H1 (cell line): ENCODE measurements at regions not wholly inside any gene's neighbourhood (a gene's known extent, or its start where the extent isn't known, plus 50 kb on each side); places are given as distances from the start of the nearest gene placed in this dataset.

ENCODE experiments used
- CTCF ChIA-PET: fragments of 300-600 bp; sonication (Branson Sonifier 250); formaldehyde crosslinking; loops from one replicate; lab custom pipeline; 2021; ENCODE audit not compliant: partially characterized antibody; lab: Charles Lee
- POLR2A ChIA-PET: fragments of 300-600 bp; sonication (Branson Sonifier 250); formaldehyde crosslinking; loops from one replicate; lab custom pipeline; 2021; ENCODE audit warnings: inconsistent platforms; ENCODE audit not compliant: partially characterized antibody; lab: Charles Lee
- DNase-seq, 2 experiments: peaks; one replicate each; pipeline versions ENCODE4 v3.0.0 to v3.0.0-alpha.2; 2010 to 2022; ENCODE audit warnings: low spot score in 2 of 2, low read depth in 1 of 2, mixed read lengths in 1 of 2
- FAIRE-seq: peaks from 2 replicates; lab custom pipeline; 2011; peaks lifted over from hg19 to GRCh38; lab: Jason Lieb, UNC
- H2AFZ ChIP-seq: 2 replicates; pipeline ENCODE4 v1.8.1; 2012; ENCODE audit warnings: low read length, inconsistent platforms
- H2AK5ac ChIP-seq: 2 replicates; pipeline ENCODE4 v1.6.1; 2013; ENCODE audit warnings: low read depth, low read length
- H2BK120ac ChIP-seq: replicated peaks from 2 replicates; pipeline ENCODE3; 2013; ENCODE audit warnings: low read depth, low read length, inconsistent platforms
- H2BK12ac ChIP-seq: 2 replicates; pipeline ENCODE4 v1.6.1; 2013; ENCODE audit warnings: low read depth, low read length
- H2BK15ac ChIP-seq: 2 replicates; pipeline ENCODE4 v1.6.1; 2013; ENCODE audit warnings: low read length
- H2BK20ac ChIP-seq: 2 replicates; pipeline ENCODE4 v1.6.1; 2013; ENCODE audit warnings: low read length
- H2BK5ac ChIP-seq: 2 replicates; pipeline ENCODE4 v1.6.1; 2013; ENCODE audit warnings: low read depth, low read length
- H3K14ac ChIP-seq: 2 replicates; pipeline ENCODE4 v1.6.1; 2013; ENCODE audit warnings: inconsistent platforms; ENCODE audit not compliant: insufficient read length
- H3K18ac ChIP-seq: 2 replicates; pipeline ENCODE4 v1.6.1; 2013; ENCODE audit warnings: low read length; ENCODE audit errors: extremely low read depth
- H3K23ac ChIP-seq: 2 replicates; pipeline ENCODE4 v1.6.1; 2013; ENCODE audit warnings: inconsistent platforms; ENCODE audit not compliant: insufficient read length
- H3K23me2 ChIP-seq: 2 replicates; pipeline ENCODE4 v1.6.1; 2013; ENCODE audit warnings: low read depth, low read length
- H3K27ac ChIP-seq: 2 replicates; pipeline ENCODE4 v1.6.1; 2011; ENCODE audit warnings: low read depth, low read length, inconsistent platforms
- H3K27me3 ChIP-seq, 4 experiments: replicated peaks in 1 of 4; 1 replicate in 1 of 4; 2 replicates in 3 of 4; pipeline versions ENCODE4 v1.6.1 to v1.8.1; 2011 to 2013; ENCODE audit warnings: low read length in 3 of 4, mild to moderate bottlenecking in 3 of 4, inconsistent platforms in 2 of 4, mixed read lengths in 2 of 4, moderate library complexity in 1 of 4; ENCODE audit not compliant: control insufficient read depth in 3 of 4, insufficient read depth in 3 of 4; ENCODE audit errors: extremely low read depth in 1 of 4
- H3K36me3 ChIP-seq, 4 experiments: 2 replicates each; pipeline versions ENCODE4 v1.6.1 to v1.8.1; 2011 to 2013; ENCODE audit warnings: mild to moderate bottlenecking in 4 of 4, low read length in 3 of 4, moderate library complexity in 2 of 4, control low read depth in 1 of 4, inconsistent platforms in 1 of 4; ENCODE audit not compliant: insufficient read depth in 4 of 4, control insufficient read depth in 2 of 4
- H3K4ac ChIP-seq: replicated peaks from 2 replicates; pipeline ENCODE3; 2013; ENCODE audit warnings: low read length, low read depth, mixed read lengths, inconsistent platforms; ENCODE audit not compliant: insufficient read length
- H3K4me1 ChIP-seq, 4 experiments: replicated peaks in 1 of 4; 1 replicate in 1 of 4; 2 replicates in 3 of 4; pipeline versions ENCODE4 v1.6.1 to v1.8.1; 2011 to 2013; ENCODE audit warnings: low read length in 3 of 4, inconsistent platforms in 2 of 4, mixed read lengths in 1 of 4; ENCODE audit not compliant: insufficient read depth in 4 of 4, control insufficient read depth in 3 of 4
- H3K4me2 ChIP-seq, 2 experiments: 2 replicates each; pipeline versions ENCODE4 v1.6.1 to v1.8.1; 2011 to 2013; ENCODE audit warnings: low read depth in 2 of 2, low read length in 2 of 2, control low read depth in 1 of 2, inconsistent platforms in 1 of 2, mild to moderate bottlenecking in 1 of 2; ENCODE audit not compliant: insufficient read depth in 1 of 2
- H3K4me3 ChIP-seq, 4 experiments: fragments of 200-600, 300-600 bp in 1 of 4; sonication (generic), shearing (Covaris generic), sonication (Bioruptor Twin) in 1 of 4; 2 replicates each; pipeline versions ENCODE4 v1.5.1 to v1.8.1; 2011 to 2016; ENCODE audit warnings: low read length in 4 of 4, low read depth in 3 of 4, control low read depth in 2 of 4, inconsistent platforms in 2 of 4, mild to moderate bottlenecking in 2 of 4, mixed read lengths in 1 of 4, moderate library complexity in 1 of 4; ENCODE audit not compliant: insufficient read depth in 2 of 4; ENCODE audit errors: extremely low read depth in 1 of 4
- H3K56ac ChIP-seq: replicated peaks from 2 replicates; pipeline ENCODE3; 2013; ENCODE audit warnings: low read depth, mild to moderate bottlenecking, mixed read lengths, low read length, inconsistent platforms; ENCODE audit not compliant: insufficient read length
- H3K79me1 ChIP-seq: 2 replicates; pipeline ENCODE4 v1.6.1; 2013; ENCODE audit warnings: low read depth, low read length, control low read depth
- H3K79me2 ChIP-seq, 2 experiments: 2 replicates each; pipeline versions ENCODE4 v1.6.1 to v1.8.1; 2012 to 2013; ENCODE audit warnings: low read length in 2 of 2, mild to moderate bottlenecking in 2 of 2, inconsistent platforms in 1 of 2; ENCODE audit not compliant: insufficient read depth in 2 of 2, control insufficient read depth in 1 of 2
- H3K9ac ChIP-seq, 4 experiments: replicated peaks in 1 of 4; 1 replicate in 1 of 4; 2 replicates in 3 of 4; pipeline versions ENCODE4 v1.6.1 to v1.8.1; 2011 to 2013; ENCODE audit warnings: low read depth in 3 of 4, low read length in 3 of 4, control low read depth in 2 of 4, mild to moderate bottlenecking in 2 of 4, moderate library complexity in 2 of 4, inconsistent platforms in 1 of 4; ENCODE audit errors: extremely low read depth in 1 of 4
- H3K9me3 ChIP-seq, 2 experiments: 2 replicates each; pipeline versions ENCODE4 v1.6.1 to v1.8.1; 2012 to 2013; ENCODE audit warnings: mild to moderate bottlenecking in 2 of 2, moderate library complexity in 2 of 2, control low read depth in 1 of 2, inconsistent platforms in 1 of 2, low read depth in 1 of 2, low read length in 1 of 2, mixed read lengths in 1 of 2; ENCODE audit not compliant: insufficient read depth in 2 of 2
- H4K20me1 ChIP-seq, 2 experiments: replicated peaks in 1 of 2; 2 replicates each; pipeline versions ENCODE3 to v1.8.1; 2011 to 2013; ENCODE audit warnings: inconsistent platforms in 2 of 2, low read length in 2 of 2, mild to moderate bottlenecking in 1 of 2; ENCODE audit not compliant: insufficient read depth in 2 of 2, control insufficient read depth in 1 of 2
- H4K5ac ChIP-seq: 2 replicates; pipeline ENCODE4 v1.6.1; 2013; ENCODE audit warnings: low read length, low read depth, mixed read lengths, inconsistent platforms; ENCODE audit not compliant: insufficient read length
- H4K8ac ChIP-seq: 2 replicates; pipeline ENCODE4 v1.8.0; 2013; ENCODE audit warnings: mild to moderate bottlenecking, moderate library complexity, low read length, inconsistent platforms; ENCODE audit not compliant: insufficient read depth; ENCODE audit errors: extremely low read depth
- H4K91ac ChIP-seq: replicated peaks from 2 replicates; pipeline ENCODE3; 2013; ENCODE audit warnings: low read length, mixed read lengths, inconsistent platforms; ENCODE audit not compliant: insufficient read length
- ASH2L ChIP-seq: fragments of 200-600, 300-600 bp; sonication (generic); IDR thresholded peaks from one replicate; pipeline ENCODE4 v1.7.1; 2017; ENCODE audit warnings: low read length
- CREB1 ChIP-seq: IDR thresholded peaks from 2 replicates; pipeline ENCODE4 v1.6.1; 2012; ENCODE audit warnings: inconsistent platforms
- NANOG ChIP-seq: IDR thresholded peaks from 2 replicates; pipeline ENCODE4 v1.6.1; 2011; ENCODE audit warnings: low read length, low read depth, mild to moderate bottlenecking, inconsistent platforms; ENCODE audit not compliant: insufficient read depth, poor library complexity, severe bottlenecking
- PHF8 ChIP-seq: fragments of 200-600 bp; sonication (generic); conservative IDR thresholded peaks from 2 replicates; pipeline ENCODE4 v1.7.1; 2012; ENCODE audit warnings: low read depth, mild to moderate bottlenecking, inconsistent platforms, low read length, moderate library complexity
- POLR2A ChIP-seq, 2 experiments: IDR thresholded peaks; 1 replicate in 1 of 2; 2 replicates in 1 of 2; pipeline ENCODE4 v1.6.1; 2011; ENCODE audit warnings: low read depth in 2 of 2, low read length in 2 of 2, mild to moderate bottlenecking in 2 of 2; ENCODE audit errors: control extremely low read depth in 1 of 2
- RBBP5 ChIP-seq: IDR thresholded peaks from 2 replicates; pipeline ENCODE4 v1.7.1; 2012; ENCODE audit warnings: low read depth, mild to moderate bottlenecking, inconsistent platforms, low read length, moderate library complexity, borderline replicate concordance
- SAP30 ChIP-seq: fragments of 300-600 bp; sonication (generic); IDR thresholded peaks from 2 replicates; pipeline ENCODE4 v1.7.1; 2012; ENCODE audit warnings: low read length, moderate library complexity, mild to moderate bottlenecking, inconsistent platforms; ENCODE audit not compliant: insufficient read depth, insufficient replicate concordance
- SUZ12 ChIP-seq: fragments of 200-600 bp; sonication (generic); IDR thresholded peaks from 2 replicates; pipeline ENCODE4 v1.6.1; 2012; ENCODE audit warnings: mild to moderate bottlenecking, inconsistent platforms, low read length, moderate library complexity, mixed read lengths
- TBP ChIP-seq: IDR thresholded peaks from 2 replicates; pipeline ENCODE4 v1.6.1; 2011; ENCODE audit warnings: low read depth, low read length, improper control_type of control experiment
- YY1 ChIP-seq: IDR thresholded peaks from 2 replicates; pipeline ENCODE4 v1.6.1; 2011; ENCODE audit warnings: low read depth, mild to moderate bottlenecking, low read length
- WGBS, 2 experiments: shearing (Covaris generic) in 1 of 2; methylation state at CpG; one replicate each; pipeline versions ENCODE4 v1.1.6 to v1.1.7; 2013 to 2015; ENCODE audit warnings: low lambda C conversion rate in 2 of 2, mixed read lengths in 2 of 2, inconsistent platforms in 1 of 2, low coverage in 1 of 2, missing lambda C conversion rate in 1 of 2; ENCODE audit not compliant: insufficient replicate concordance in 2 of 2, insufficient coverage in 1 of 2, insufficient read length in 1 of 2; ENCODE audit errors: extremely low coverage in 1 of 2, missing lambda C conversion rate in 1 of 2; 5-methylcytosine and 5-hydroxymethylcytosine counted together

DNA sequence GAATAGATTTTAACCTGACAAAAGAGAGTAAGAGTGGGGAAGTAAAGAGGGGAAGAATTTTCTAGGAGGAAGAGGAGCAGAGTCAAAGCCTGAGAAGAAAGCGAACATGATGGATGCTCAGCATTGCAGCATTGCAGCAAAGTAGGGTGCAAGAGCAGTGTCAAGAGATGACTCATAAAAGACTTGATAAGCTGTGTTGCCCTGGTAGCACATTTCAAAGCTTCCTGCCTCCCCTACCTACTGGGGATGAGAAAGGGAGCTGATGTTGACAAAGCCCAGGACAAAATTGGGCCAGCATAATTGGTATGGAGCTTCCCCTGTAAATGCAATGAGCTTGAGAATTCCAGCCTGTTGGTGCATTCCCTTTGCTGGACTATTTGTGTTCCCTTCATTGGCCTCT is 121.6 kb upstream of the ST8SIA2 start:
- H2BK20ac ChIP-seq, result no peak overlapping the region
- WGBS, 2 experiments, result no CpG with 5 or more reads among the region's 1 CpG
- H3K36me3 ChIP-seq, result no peaks in the 10 kb centered on the region
- no peak overlapping the region for H3K56ac ChIP-seq
- H3K23me2 ChIP-seq, result no peaks in the 10 kb centered on the region
- no peaks in the 10 kb centered on the region for H3K79me1 ChIP-seq
- H4K5ac ChIP-seq, result no peak overlapping the region
- H2AK5ac ChIP-seq, result no peak overlapping the region
- no peak overlapping the region for H3K9ac ChIP-seq
- H3K79me2 ChIP-seq, result no peaks in the 10 kb centered on the region
- ChIA-PET CTCF (interaction anchor here (0.7 to 1.0 kb wide), 4 partner anchors 25 to 525 kb away, joined by 3 read pairs; no protein-coding TSS in a partner anchor), POLR2A (no interaction called here)
- no peak overlapping the region for H4K8ac ChIP-seq
- no peak for FAIRE-seq
- no peak overlapping the region for H3K4me2 ChIP-seq
- no peak for TF ChIP-seq SAP30
- TF ChIP-seq SUZ12, result no peak
- TF ChIP-seq PHF8, result no peak
- TF ChIP-seq CREB1, result no peak
- TF ChIP-seq RBBP5, result no peak
- no peak for TF ChIP-seq POLR2A (IDR thresholded peaks at IDR 0.05; ENCODE audit: control extremely low read depth in 1 of 2, low read depth in 2 of 2, low read length in 2 of 2)
- no peak for TF ChIP-seq NANOG
- no peak for TF ChIP-seq TBP
- TF ChIP-seq ASH2L, result no peak
- TF ChIP-seq YY1, result no peak
- no peak overlapping the region for H2BK12ac ChIP-seq
- H2BK15ac ChIP-seq, result no peak overlapping the region
- no peak overlapping the region for H2AFZ ChIP-seq
- H4K20me1 ChIP-seq, result no peaks in the 10 kb centered on the region
- H3K9me3 ChIP-seq, result no peaks in the 10 kb centered on the region
- H3K23ac ChIP-seq, result no peak overlapping the region
- no peak overlapping the region for H4K91ac ChIP-seq
- no peak overlapping the region for H2BK5ac ChIP-seq
- H3K4me1 ChIP-seq, result peaks cover 0 to 3% (median 3%) of the 10 kb centered on the region in 4 experiments; a peak in 5 of 7 replicates
- H3K27me3 ChIP-seq, result no peaks in the 10 kb centered on the region
- no peak overlapping the region for H3K4me3 ChIP-seq
- H3K18ac ChIP-seq, result no peak overlapping the region
- no peak for DNase-seq
- no peak overlapping the region for H3K14ac ChIP-seq
- no peak overlapping the region for H3K27ac ChIP-seq
- H3K4ac ChIP-seq, result no peak overlapping the region
- no peak overlapping the region for H2BK120ac ChIP-seq
